ENCODE measurements at regions not wholly inside any gene's neighbourhood (a gene's known extent, or its start where the extent isn't known, plus 50 kb on each side); places are given as distances from the start of the nearest gene placed in this dataset.

DNA sequence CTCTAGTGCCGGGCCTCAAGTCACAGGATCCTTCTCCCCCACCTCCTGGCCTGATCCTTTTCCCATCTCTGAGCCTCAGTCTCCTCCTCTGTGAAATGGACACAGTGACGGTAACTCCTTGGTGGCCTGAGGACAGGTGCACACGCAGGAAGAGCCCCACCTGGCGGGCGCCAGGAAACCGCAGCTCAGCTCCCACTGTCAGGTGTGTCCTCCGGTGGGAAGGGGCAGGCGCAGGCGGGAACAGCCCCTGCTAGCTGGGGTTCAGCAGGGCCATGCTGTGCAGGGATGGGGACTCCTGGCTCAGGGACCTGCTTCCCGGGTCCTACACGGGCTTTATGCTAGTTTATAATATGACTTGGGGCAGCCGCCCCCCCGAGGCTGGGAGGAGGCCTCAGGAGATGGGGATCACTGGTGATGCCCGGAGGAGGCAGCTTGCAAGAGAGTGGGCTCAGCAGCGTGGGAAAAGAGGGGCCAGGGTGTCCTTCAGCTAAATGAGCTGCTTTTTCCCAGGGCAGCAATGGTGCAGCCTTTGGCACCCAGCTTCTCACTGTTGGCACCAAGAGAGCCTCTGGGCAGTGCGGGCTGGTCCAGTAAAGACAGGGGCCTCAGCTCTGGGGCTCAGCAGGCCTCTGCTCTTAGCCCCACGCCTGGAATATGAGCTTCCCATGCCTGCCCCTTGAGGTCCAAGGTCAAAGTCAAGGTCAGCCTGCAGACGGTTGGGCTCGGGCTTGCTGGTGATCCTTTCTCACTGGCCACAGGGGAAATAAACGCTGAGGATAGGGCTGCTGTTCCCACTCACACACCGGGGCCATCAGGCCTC is 68.0 kb upstream of the FAM20C start (continued):
- no peak for TF ChIP-seq KDM4A (IDR thresholded peaks at IDR 0.05; ENCODE audit: low read depth, low read length, severe bottlenecking)
- TF ChIP-seq GABPA (IDR thresholded peaks at IDR 0.05; ENCODE audit: borderline replicate concordance, insufficient read depth, low read length), result no peak
- no peak for TF ChIP-seq RBBP5 (IDR thresholded peaks at IDR 0.05; ENCODE audit: borderline replicate concordance, low read depth, low read length)
- TF ChIP-seq JUND (IDR thresholded peaks at IDR 0.05; ENCODE audit: low read length), result no peak
- TF ChIP-seq TAF7 (optimal IDR thresholded peaks at IDR 0.05; ENCODE audit: borderline replicate concordance, low read depth, low read length), result no peak
- no peak for TF ChIP-seq NRF1 (IDR thresholded peaks at IDR 0.05; ENCODE audit: low read depth, low read length)
- TF ChIP-seq JUN (IDR thresholded peaks at IDR 0.05; ENCODE audit: low read depth, low read length), result no peak
- no peak for TF ChIP-seq SRF (IDR thresholded peaks at IDR 0.05; ENCODE audit: low read depth, low read length)
- TF ChIP-seq TCF12 (IDR thresholded peaks at IDR 0.05; ENCODE audit: low read depth, low read length), result no peak
- TF ChIP-seq CBX8 (IDR thresholded peaks at IDR 0.05; ENCODE audit: borderline replicate concordance, low read depth, low read length), result no peak
- TF ChIP-seq CHD7 (IDR thresholded peaks at IDR 0.05; ENCODE audit: insufficient replicate concordance, low read length), result no peak

All from H1 (cell line).